ENCODE measurements at regions not wholly inside any gene's neighbourhood (a gene's known extent, or its start where the extent isn't known, plus 50 kb on each side); places are given as distances from the start of the nearest gene placed in this dataset.

DNA sequence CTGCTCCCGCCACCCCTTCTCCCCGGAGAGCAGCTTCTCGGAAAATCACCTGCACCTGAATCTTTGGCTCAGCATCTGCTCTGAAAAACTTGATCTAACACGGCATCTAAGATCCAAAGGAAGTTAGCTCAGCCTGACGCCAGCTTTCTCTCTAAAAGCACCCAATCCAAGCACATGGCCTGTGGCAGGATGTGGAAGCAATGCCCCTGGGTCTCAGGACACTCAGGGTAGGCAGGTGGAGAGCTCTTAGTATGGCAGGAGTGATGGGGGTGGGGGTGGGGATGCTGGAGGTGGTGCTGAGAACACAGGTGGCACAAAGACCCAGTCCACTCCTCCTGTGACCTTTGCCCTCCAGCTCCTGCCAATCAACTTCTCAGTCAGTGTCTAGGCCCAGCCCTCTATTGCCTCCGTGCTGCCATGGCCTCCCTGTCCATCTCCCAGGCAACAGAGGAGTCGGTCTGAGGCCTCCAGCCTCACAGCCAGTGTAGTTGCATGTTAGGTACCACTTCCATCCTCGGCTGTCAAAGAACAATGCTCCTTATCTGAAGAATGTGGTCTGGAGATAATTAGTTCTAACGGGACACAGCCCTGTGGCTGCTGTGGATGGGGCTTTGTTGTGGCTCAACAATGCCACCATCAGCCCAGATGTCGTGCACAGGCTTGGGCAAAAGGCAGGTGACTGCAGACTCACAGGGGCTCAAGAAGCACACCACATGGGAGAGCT lies 180.0 kb upstream of the C14orf180 start:
- TF ChIP-seq EZH2 (IDR thresholded peaks at IDR 0.05; ENCODE audit: low read length) = no peak
- TF ChIP-seq, protein P1, sequence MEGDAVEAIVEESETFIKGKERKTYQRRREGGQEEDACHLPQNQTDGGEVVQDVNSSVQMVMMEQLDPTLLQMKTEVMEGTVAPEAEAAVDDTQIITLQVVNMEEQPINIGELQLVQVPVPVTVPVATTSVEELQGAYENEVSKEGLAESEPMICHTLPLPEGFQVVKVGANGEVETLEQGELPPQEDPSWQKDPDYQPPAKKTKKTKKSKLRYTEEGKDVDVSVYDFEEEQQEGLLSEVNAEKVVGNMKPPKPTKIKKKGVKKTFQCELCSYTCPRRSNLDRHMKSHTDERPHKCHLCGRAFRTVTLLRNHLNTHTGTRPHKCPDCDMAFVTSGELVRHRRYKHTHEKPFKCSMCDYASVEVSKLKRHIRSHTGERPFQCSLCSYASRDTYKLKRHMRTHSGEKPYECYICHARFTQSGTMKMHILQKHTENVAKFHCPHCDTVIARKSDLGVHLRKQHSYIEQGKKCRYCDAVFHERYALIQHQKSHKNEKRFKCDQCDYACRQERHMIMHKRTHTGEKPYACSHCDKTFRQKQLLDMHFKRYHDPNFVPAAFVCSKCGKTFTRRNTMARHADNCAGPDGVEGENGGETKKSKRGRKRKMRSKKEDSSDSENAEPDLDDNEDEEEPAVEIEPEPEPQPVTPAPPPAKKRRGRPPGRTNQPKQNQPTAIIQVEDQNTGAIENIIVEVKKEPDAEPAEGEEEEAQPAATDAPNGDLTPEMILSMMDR (optimal IDR thresholded peaks at IDR 0.05 in 1 of 3, IDR thresholded peaks at IDR 0.05 in 1 of 3, conservative IDR thresholded peaks at IDR 0.05 in 1 of 3; ENCODE audit: extremely low read depth in 1 of 3, insufficient read depth in 2 of 3, low read length in 3 of 3) = no peak
